Cerebellar nuclear complex (tissue), 1 donor: ENCODE measurements at regions not wholly inside any gene's neighbourhood (a gene's known extent, or its start where the extent isn't known, plus 50 kb on each side); places are given as distances from the start of the nearest gene placed in this dataset.

Experiments used
- DNase-seq, 2 experiments: peaks; one replicate each; lab custom pipeline; 2025; lab: John Stamatoyannopoulos, UW

- no peak for DNase-seq
Observed at GRCh38 chr2:177314722-177315264, 50.3 kb upstream of the NFE2L2 start.

- DNase-seq, result no peak
Observed at GRCh38 chr2:177315364-177315763, 50.8 kb upstream of the NFE2L2 start.

GRCh38 chr2:177316756-177317155 is 52.2 kb upstream of the NFE2L2 start:
- no peak for DNase-seq

- no peak for DNase-seq
Observed at GRCh38 chr2:177317443-177317842, 52.9 kb upstream of the NFE2L2 start.

GRCh38 chr2:177317857-177318256 is 53.3 kb upstream of the NFE2L2 start:
- no peak for DNase-seq

- no peak for DNase-seq
Observed at GRCh38 chr2:177318613-177319012, 54.1 kb upstream of the NFE2L2 start.

GRCh38 chr2:177320596-177320995 is 56.1 kb upstream of the NFE2L2 start:
- no peak for DNase-seq

- DNase-seq, result no peak
Observed at GRCh38 chr2:177322801-177323261, 58.3 kb upstream of the NFE2L2 start.

GRCh38 chr2:177324797-177325196 is 60.3 kb upstream of the NFE2L2 start:
- no peak for DNase-seq

GRCh38 chr2:177325554-177325953 is 61.0 kb upstream of the NFE2L2 start:
- DNase-seq, result no peak

GRCh38 chr2:177326005-177326404 is 61.5 kb upstream of the NFE2L2 start:
- DNase-seq, result no peak

GRCh38 chr2:177326591-177326990 is 62.1 kb upstream of the NFE2L2 start:
- DNase-seq, result no peak

- DNase-seq, result no peak
Observed at GRCh38 chr2:177327009-177327408, 62.5 kb upstream of the NFE2L2 start.

GRCh38 chr2:177328056-177328455 is 63.5 kb upstream of the NFE2L2 start:
- no peak for DNase-seq

- no peak for DNase-seq
Observed at GRCh38 chr2:177329064-177329463, 63.5 kb upstream of the AGPS start.

- no peak for DNase-seq
Observed at GRCh38 chr2:177331466-177331997, 61.0 kb upstream of the AGPS start.

- peak in 1 of 2 experiments; percentile 26 for DNase-seq
Observed at GRCh38 chr2:177332026-177332991, 60.3 kb upstream of the AGPS start.

GRCh38 chr2:177332992-177333388 is 59.6 kb upstream of the AGPS start:
- no peak for DNase-seq

- peak in 1 of 2 experiments; percentile 2 for DNase-seq
Observed at GRCh38 chr2:177334940-177335543, 57.5 kb upstream of the AGPS start.

- no peak for DNase-seq
Observed at GRCh38 chr2:177335917-177336450, 56.6 kb upstream of the AGPS start.

- no peak for DNase-seq
Observed at GRCh38 chr2:177338177-177338721, 54.3 kb upstream of the AGPS start.

- no peak for DNase-seq
Observed at GRCh38 chr2:177340158-177340557, 52.4 kb upstream of the AGPS start.
